ENCODE measurements at regions not wholly inside any gene's neighbourhood (a gene's known extent, or its start where the extent isn't known, plus 50 kb on each side); places are given as distances from the start of the nearest gene placed in this dataset.

GRCh38 chr6:2582268-2582667 lies 168.5 kb downstream of the MYLK4 start:
- no peaks in the 10 kb centered on the region for H4K20me1 ChIP-seq (ENCODE audit: insufficient read depth, low read length)
- H3K4me1 ChIP-seq (ENCODE audit: insufficient read depth, low read length): no peaks in the 10 kb centered on the region
- in situ Hi-C loops (cut with HindIII; ENCODE audit: extremely low pct_ligation_motif_present, low pct_unique_long_range_greater_than_20kb): no loop called here
- WGBS (ENCODE audit: low lambda C conversion rate): 9% methylated on average over 6 of the region's 6 CpGs
- peaks cover 0 to 11% of the 10 kb centered on the region in 2 experiments; a peak in 2 of 5 replicates for H3K27me3 ChIP-seq (ENCODE audit: control insufficient read depth in 1 of 2, insufficient read depth in 2 of 2, low read length in 2 of 2)
- H3K4me3 ChIP-seq (replicated peaks in 1 of 3; ENCODE audit: insufficient read depth in 1 of 3, low read depth in 2 of 3, low read length in 3 of 3): no peak overlapping the region
- no peak overlapping the region for H3K27ac ChIP-seq (ENCODE audit: extremely low read length, insufficient read depth, low read length)
- no peak overlapping the region for H3K9ac ChIP-seq (ENCODE audit: insufficient read depth, low read depth, low read length)
- H3K79me2 ChIP-seq (ENCODE audit: insufficient read depth, low read length): no peaks in the 10 kb centered on the region
- no peaks in the 10 kb centered on the region for H3K36me3 ChIP-seq (replicated peaks in 1 of 2; ENCODE audit: control insufficient read depth in 1 of 2, insufficient read depth in 2 of 2, low read length in 2 of 2)
- H2AFZ ChIP-seq (ENCODE audit: low read length): no peak overlapping the region
- DNase-seq (ENCODE audit: low spot score): no peak
- BruUV-seq (replicated peaks): no TSS peak
- FAIRE-seq: peak; percentile 28
- peak; percentile 66 for ATAC-seq
- TF ChIP-seq SKIL (CRISPR knock-in tag; IDR thresholded peaks at IDR 0.05; ENCODE audit: borderline replicate concordance) (no peak), TEAD3 (CRISPR knock-in tag; optimal IDR thresholded peaks at IDR 0.05; ENCODE audit: borderline replicate concordance) (peak; percentile 38)
- POLR2A ChIA-PET: no interaction called here
- no peak overlapping the region; the same call in 1 of the 2 replicates for H3K4me2 ChIP-seq (ENCODE audit: low read depth, low read length)
- CTCF ChIA-PET (ENCODE audit: low intra/inter-chr PET ratio, low total read pairs): no interaction called here
- intact Hi-C loops (cut with micrococcal nuclease; ENCODE audit: unreplicated experiment): no loop called here
- no peaks in the 10 kb centered on the region for H3K9me3 ChIP-seq (ENCODE audit: low read length)

DNA sequence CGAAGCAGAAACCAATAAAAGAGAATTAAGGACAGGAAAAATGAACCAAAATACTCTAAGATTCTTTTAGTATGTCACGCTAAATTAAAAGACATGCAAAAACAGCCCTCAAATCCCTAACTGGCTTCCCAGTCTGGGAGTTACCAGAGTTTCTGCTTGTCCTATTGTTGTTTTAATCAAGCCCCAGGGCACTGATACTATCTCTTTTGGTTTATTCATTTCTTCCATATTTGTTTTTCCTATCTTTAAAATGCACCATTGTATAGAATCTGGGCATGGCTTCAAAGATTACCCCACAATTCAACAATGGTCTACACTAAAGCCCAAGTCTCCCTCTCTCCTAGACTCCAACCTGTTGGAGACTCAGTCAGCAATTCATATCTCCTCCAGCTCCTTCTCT lies 169.1 kb downstream of the MYLK4 start:
- Histone ChIP-seq H3K4me1 (ENCODE audit: insufficient read depth, low read length) (peaks cover 3% of the 10 kb centered on the region), H2AFZ (ENCODE audit: low read length) (no peak overlapping the region), H3K4me3 (replicated peaks in 1 of 3; ENCODE audit: insufficient read depth in 1 of 3, low read depth in 2 of 3, low read length in 3 of 3) (no peak overlapping the region), H3K27ac (ENCODE audit: extremely low read length, insufficient read depth, low read length) (no peak overlapping the region), H3K9me3 (ENCODE audit: low read length) (no peaks in the 10 kb centered on the region), H4K20me1 (ENCODE audit: insufficient read depth, low read length) (no peaks in the 10 kb centered on the region), H3K27me3 (ENCODE audit: control insufficient read depth in 1 of 2, insufficient read depth in 2 of 2, low read length in 2 of 2) (peaks cover 0 to 11% of the 10 kb centered on the region in 2 experiments; a peak in 2 of 5 replicates), H3K36me3 (replicated peaks in 1 of 2; ENCODE audit: control insufficient read depth in 1 of 2, insufficient read depth in 2 of 2, low read length in 2 of 2) (no peaks in the 10 kb centered on the region), H3K79me2 (ENCODE audit: insufficient read depth, low read length) (no peaks in the 10 kb centered on the region), H3K9ac (ENCODE audit: insufficient read depth, low read depth, low read length) (no peak overlapping the region), H3K4me2 (ENCODE audit: low read depth, low read length) (no peak overlapping the region)
- WGBS (ENCODE audit: low lambda C conversion rate): 81% methylated on average over 2 of the region's 2 CpGs
- no peak for FAIRE-seq
- ChIA-PET CTCF (ENCODE audit: low intra/inter-chr PET ratio, low total read pairs) (no interaction called here), POLR2A (no interaction called here)
- in situ Hi-C loops (cut with HindIII; ENCODE audit: extremely low pct_ligation_motif_present, low pct_unique_long_range_greater_than_20kb) (no loop called here), intact Hi-C loops (cut with micrococcal nuclease; ENCODE audit: unreplicated experiment) (no loop called here)
- ATAC-seq: no peak
- no peak for DNase-seq (ENCODE audit: low spot score)
- no TSS peak for BruUV-seq (replicated peaks)
- TF ChIP-seq, protein P1, sequence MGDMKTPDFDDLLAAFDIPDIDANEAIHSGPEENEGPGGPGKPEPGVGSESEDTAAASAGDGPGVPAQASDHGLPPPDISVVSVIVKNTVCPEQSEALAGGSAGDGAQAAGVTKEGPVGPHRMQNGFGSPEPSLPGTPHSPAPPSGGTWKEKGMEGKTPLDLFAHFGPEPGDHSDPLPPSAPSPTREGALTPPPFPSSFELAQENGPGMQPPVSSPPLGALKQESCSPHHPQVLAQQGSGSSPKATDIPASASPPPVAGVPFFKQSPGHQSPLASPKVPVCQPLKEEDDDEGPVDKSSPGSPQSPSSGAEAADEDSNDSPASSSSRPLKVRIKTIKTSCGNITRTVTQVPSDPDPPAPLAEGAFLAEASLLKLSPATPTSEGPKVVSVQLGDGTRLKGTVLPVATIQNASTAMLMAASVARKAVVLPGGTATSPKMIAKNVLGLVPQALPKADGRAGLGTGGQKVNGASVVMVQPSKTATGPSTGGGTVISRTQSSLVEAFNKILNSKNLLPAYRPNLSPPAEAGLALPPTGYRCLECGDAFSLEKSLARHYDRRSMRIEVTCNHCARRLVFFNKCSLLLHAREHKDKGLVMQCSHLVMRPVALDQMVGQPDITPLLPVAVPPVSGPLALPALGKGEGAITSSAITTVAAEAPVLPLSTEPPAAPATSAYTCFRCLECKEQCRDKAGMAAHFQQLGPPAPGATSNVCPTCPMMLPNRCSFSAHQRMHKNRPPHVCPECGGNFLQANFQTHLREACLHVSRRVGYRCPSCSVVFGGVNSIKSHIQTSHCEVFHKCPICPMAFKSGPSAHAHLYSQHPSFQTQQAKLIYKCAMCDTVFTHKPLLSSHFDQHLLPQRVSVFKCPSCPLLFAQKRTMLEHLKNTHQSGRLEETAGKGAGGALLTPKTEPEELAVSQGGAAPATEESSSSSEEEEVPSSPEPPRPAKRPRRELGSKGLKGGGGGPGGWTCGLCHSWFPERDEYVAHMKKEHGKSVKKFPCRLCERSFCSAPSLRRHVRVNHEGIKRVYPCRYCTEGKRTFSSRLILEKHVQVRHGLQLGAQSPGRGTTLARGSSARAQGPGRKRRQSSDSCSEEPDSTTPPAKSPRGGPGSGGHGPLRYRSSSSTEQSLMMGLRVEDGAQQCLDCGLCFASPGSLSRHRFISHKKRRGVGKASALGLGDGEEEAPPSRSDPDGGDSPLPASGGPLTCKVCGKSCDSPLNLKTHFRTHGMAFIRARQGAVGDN (CRISPR knock-in tag; IDR thresholded peaks at IDR 0.05): no peak
- TF ChIP-seq XRCC5 (optimal IDR thresholded peaks at IDR 0.05; ENCODE audit: low read length): no peak
- no peak for TF ChIP-seq NFIC (IDR thresholded peaks at IDR 0.05; ENCODE audit: low read length)
- no peak for TF ChIP-seq HOXA5 (CRISPR knock-in tag; IDR thresholded peaks at IDR 0.05)
- TF ChIP-seq BHLHE40 (IDR thresholded peaks at IDR 0.05; ENCODE audit: low read length): no peak
- no peak for TF ChIP-seq HNF1B (CRISPR knock-in tag; IDR thresholded peaks at IDR 0.05)
- no peak for TF ChIP-seq ZNF282 (IDR thresholded peaks at IDR 0.05; ENCODE audit: partially characterized antibody)
- no peak for TF ChIP-seq SNRNP70 (IDR thresholded peaks at IDR 0.05; ENCODE audit: low read depth, low read length)
